HG03066 (cell line): ENCODE measurements at regions not wholly inside any gene's neighbourhood (a gene's known extent, or its start where the extent isn't known, plus 50 kb on each side); places are given as distances from the start of the nearest gene placed in this dataset.

Experiments used
- ATAC-seq: cut with Tn5 transposase; IDR thresholded peaks from one replicate; pipeline ENCODE4 v1.9.1; 2021; ENCODE audit warnings: low read depth; ENCODE audit not compliant: unreplicated experiment

DNA sequence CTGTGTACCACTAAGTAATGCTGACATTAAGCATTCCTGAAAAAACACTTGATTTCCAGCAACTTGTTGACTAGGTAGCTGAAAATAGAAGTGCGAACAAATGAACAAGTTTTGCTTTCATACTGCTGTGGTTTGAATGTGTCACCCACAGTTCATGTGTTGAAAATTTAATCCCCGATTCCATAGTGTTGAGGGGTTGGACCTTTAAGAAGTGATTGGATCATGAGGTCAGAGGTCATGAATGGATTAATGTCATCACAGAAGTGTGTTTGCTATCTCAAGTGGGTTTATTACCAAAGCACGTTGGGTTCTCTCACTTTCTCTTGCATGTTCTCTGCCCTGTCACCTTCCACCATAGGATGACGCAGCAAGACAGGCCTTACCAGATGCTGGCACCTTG, 568.5 kb downstream of the UTRN start:
- no peak for ATAC-seq

DNA sequence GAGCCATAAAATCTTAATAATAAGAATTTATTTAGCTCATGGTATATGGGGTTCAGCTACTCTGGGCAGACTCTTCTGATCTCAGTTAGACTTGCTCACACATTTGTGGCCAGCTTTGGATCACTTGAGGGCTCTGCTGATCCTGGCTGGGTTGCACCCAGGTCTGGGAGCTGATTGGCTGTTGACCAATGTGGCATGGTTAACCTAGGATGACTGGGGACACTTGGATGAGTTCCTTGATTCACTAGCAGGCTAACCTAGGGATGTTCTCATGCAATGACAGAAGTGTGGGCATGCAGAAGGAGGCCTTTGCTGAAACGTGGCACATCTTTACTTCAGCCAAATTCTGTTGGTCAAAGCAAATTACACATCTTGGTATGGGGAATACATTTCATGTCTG, 569.5 kb downstream of the UTRN start:
- ATAC-seq = no peak

DNA sequence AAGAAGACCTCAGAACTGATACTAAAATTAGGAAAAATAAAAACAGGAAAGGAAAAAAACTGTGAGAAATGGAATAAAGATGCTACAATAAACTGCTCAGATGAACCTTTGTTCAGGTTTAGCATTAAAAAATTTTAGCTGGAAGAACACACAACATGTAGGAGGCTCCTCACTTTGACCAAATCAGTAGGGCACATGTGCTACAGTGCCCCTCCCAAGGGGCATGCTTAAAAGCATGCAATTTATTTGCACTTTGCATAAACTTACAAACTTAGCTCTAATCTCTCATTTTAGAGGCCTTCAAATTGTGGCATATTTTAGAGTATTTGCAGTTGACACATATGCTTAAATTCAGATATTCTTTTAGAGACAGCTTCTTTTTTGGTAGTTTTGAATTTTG, 570.2 kb downstream of the UTRN start:
- ATAC-seq = no peak

DNA sequence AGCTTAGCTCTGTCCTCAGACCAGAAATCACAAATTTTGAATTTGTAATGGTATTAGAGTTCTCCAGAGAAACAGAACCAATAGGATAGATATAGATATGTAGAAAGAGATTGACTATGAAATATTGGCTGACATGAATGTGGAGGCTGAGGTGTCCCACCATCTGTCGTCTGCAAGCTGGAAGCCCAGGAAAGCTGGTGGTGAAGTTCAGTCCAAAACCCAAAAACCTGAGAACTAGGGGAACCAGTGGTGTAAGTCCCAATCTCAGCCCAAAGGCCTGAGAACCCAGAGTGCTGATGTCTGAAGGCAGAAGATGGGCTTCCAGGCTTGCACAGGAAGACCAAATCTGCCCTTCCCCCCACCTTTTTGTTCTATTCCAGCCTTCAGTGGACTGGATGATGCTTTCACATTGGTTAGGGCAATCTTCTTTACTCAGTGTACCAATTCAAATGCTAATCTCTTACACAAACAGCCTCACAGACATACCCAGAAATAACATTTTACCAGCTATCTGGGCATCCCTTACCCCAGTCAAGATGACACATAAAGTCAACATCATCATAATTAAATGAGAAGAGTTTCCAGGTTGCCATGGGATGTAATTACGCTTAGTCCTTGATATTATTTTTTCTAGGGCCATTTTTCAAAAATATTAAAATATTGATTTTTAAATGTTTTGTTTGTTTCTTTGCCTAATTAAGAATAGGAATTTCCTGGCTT, 570.8 kb downstream of the UTRN start:
- no peak for ATAC-seq

DNA sequence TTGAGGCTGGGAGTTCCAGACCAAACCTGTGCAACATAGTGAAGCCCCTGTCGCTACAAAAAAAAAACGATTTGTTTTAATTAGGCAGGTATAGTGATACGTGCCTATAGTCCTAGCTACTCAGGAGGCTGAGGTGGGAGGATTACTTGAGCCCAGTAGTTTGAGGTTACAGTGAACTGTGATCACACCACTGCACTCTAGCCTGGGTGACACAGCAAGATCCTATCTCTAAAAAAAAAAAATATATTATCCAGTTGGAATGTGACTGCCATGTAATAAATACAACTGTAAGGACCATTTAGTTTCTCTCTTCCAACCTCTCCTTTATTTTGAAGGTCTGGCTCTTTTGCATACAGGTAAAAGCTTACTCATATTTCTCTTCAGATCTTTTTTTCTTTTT, 571.5 kb downstream of the UTRN start:
- ATAC-seq = no peak

DNA sequence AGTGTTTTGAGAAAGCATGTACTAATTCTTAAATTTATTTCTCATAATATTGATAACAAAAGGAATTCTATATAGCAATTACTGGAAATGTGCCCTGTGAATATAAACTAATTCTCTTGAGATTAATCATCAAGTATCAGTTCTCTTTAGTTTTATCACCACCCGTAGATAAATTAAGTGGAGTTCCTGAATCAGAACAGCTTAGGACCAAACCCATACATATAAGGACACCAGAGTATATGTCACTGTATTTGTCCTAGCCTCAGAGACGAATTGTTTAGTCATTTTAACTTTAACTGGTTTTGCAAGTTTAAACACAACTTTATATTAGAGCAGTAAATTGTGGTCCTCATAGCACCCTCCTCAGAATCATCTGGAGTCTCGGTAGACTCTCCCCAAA, 572.0 kb downstream of the UTRN start:
- ATAC-seq = no peak

DNA sequence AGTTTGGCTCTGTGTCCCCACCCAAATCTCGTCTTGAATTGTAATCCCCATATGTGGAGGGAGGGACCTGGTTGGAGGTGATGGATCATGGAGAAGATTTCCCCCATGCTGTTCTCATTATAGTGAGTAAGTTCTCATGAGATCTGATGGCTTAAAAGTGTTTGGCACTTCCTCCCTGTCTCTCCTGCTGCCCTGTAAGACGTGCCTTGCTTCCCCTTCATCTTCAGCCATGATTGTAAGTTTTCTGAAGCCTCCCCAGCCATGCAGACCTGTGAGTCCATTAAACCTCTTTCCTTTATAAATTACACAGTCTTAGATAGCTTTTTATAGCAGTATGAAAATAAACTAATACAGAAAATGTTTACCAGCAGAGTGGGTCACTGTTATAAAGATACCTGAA, 577.6 kb downstream of the UTRN start:
- ATAC-seq = no peak

DNA sequence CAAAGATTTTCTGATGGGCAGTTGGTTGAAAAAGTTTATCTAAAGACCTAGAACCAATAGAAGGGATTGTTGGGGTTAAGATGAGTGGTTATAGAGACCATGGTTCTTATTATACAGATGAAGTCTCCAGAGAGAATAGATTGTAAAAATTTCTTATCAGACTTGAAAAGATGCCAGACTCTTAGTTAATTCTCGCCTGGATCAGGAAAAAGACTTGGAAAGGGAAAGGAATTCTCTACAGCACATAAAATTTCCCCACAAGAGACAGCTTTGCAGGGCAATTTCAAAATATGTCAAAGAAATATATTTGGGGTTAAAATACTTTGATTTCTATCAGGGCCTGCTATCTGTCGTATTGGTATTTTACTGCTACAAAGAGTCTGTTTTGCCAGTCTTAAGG, 582.6 kb downstream of the UTRN start:
- ATAC-seq = no peak

DNA sequence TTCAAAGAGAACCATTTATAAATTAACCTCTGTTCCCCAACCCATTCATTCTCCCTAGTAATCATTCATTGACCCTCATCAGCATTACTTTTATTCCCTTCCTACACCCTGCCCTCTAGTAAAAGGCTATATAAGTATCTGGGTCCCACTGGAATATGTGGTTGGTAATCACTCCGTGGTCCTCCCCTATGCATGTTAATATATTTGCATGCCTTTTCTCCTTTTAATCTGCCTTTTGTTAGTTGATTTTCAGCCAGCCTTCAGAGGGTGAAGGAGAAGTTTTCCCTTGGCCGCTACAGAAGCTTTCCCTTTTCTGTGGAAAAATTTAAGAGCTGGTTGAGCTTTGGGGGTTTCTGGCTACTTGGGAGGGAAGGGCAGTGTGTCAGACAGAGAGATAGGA, 585.6 kb downstream of the UTRN start:
- ATAC-seq = no peak

DNA sequence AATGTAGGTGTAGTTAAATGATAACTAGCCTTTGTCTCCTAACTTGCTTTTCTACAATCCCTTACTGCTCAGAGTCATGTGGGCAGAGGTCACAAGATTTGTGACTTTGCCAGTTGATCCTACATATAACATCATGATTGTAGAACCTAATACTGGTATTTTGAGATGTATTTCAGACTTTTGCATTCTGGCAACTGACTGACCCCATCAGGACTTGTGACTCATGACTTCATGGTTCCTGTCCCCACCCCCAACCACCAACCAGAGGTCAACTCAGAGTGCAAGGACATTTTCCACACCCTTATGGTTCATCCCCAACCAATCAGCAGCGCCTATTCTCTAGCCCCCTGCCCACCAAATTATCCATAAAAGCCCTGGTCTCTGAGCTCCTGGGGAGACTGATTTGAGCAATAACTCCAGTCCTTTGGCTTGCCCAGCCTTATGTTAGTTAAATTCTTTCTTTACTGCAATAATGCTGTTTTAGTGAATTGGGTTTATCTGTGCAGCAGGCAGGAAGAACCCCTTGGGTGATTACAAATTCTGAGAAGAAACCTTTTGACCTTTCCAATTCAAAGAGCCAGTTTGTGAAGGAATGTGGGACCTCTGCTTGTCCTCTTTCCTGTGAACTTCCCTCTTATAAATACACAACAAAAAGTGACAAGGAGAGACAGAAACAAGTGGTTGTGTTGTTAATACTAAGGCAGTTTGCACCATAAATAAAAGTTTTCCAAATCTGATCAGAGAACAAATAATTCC, 588.7 kb downstream of the UTRN start:
- no peak for ATAC-seq

DNA sequence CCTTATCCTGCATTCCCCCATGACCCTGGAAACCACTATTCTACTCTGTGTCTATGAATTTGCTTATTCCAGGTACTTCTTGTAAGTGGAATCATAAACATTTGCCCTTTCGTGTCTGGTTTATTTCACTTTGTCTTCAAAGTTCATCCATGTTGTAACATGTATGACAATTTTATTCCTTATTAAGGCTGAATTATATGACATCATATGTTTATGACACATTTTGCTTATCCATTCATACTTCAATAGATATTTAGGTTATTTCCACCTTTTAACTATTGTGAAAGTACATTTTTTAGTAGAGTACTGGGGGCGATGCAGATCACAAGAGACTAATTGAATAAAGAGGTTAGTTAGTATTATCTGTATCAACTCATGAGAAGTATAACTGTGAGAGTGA, 591.6 kb downstream of the UTRN start:
- no peak for ATAC-seq

DNA sequence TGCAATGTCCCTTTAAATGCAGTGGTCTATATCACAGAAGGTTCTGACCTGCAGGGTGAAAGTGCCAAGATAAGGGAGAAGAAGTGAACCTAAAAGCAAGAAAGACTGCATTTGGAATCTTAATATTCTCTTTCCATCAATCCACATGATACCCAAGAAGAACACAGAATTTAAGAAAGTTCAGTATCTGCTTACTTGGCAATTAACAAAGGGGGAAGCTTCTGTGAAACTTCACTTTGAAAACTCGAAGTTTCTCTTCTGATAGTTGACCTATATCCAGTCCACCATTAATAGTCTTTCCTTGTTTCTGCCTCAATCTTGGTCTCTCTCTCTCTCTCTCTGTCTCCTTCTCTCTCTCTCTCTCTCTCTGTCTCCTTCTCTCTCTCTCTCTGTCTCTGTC, 592.0 kb downstream of the UTRN start:
- ATAC-seq = no peak

DNA sequence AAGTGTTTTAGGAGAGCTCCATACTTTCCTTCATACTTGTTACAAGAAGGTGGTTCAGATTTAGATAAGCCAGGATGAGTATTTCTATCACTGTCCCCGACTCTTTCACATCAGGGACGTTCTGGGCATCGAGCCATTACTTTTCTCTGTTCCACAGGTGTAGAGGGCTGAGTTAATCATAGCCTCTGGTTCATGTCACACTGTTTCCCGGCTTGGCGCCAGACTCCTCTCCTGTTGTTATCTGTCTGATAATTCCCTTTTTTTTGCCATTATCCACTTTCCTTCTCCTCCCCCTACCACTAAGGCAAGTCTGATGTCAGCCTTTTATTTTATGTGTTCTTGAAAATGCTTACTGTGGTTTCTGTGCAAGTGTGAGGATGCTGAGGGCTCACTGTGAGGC, 593.4 kb downstream of the UTRN start:
- no peak for ATAC-seq

DNA sequence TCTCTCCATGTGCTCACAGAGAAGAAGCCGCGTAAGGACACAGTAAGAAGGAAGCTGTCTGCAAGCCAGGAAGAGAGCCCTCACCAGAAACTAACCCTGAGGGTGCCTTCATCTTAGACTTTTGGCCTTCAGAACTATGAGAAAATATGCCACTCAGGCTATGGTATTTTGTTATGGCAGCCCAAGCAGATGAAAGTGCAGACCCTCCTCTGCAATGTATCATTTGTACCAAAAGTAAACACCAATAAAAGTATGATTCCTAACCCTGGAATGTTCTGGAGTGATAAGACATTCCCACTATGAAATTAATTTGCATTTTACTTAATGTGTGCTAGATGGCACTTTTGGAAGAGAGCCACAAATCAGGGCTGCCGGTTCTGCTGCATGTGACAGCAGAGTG, 594.3 kb downstream of the UTRN start:
- ATAC-seq = no peak

DNA sequence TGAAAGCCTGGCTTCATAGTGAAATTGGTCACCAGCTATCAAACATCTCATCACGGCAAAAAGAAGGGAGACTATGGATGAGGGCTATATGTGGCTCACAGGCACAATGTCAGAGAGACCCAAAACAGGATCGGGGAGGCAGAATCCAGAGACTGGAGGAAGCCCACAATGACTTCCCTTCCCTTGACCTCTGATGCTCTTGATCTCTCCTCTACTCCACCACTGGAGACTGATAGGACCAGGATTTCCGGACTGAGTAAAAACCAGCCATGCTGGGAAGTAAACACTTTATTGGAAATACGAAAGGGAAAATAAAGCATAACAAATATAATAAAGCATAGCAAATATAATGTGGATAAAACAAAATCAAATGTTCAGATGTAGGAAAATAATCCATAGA, 597.3 kb downstream of the UTRN start:
- ATAC-seq = no peak

DNA sequence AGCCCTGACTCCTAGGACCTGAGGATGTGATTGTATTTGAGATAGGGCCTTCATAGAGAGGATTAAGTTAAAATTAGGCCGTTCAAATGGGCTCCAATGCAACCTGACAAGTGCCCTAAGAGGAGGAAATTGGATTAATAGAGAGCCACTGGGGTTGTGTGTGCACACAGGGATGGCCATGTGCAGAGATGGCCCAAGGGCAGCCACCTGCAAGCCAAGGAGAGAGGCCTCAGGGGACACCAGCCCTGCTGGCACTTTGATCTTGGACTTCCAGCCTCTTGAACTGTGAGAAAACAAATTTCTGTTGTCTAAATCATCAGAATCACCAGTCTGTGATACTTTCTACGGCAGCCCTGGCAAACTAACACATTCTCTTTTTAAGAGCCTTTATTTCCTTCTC, 598.8 kb downstream of the UTRN start:
- ATAC-seq = no peak

DNA sequence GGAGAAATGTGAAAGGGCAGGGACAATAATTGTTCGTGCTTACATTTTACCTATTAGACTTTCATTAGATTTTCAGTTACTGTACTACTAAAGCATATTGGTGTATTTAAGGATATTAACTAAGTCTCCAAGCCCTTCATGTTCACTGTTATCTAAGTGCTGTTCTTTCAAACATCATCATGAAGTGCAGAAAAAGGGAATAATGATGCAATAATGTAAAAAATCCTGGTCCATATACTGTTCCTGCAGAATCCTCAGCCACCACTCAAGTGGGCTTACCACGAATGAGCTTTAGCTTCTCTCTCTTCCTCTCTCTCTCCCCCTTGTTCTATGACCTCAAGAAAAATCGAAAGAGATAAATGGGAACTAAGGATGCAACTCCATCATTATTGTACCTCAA, 600.7 kb downstream of the UTRN start:
- ATAC-seq = no peak

DNA sequence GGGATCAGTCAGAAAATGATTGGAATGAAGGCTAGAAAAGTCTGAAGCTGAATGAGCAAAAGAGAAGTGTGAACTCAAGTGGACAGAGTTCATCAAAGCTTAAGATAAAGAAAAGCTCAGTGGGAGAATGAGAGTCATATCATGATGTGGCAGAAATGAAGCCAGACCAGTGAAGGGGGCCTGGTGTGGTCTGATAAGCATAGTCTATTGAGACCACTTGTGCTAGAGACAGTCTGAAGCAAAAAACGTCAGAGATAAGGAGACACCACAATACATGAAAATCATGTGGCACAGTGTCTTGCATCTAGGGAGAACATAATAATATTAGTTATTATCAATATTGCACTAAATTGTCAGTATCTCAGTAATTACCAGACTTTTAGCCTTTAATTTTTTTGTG, 601.5 kb downstream of the UTRN start:
- ATAC-seq = no peak

DNA sequence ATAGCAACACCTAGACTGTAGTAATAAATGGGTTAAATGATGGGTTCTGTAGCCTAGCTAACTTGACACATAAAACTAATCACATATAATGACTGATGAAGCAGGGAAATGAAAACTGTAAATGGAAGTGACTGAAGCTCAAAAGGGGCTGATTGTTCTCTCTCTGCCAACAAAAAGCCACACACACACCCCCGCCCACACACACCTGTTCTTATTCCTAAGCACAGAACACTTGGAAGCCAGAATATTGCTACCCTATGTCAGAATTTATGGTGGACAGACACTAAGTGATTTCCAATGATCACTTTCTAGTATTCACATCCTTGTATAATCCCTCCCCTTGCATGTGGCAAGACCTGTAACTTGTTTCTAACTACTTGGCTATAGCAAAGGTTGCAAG, 603.5 kb downstream of the UTRN start:
- ATAC-seq = no peak

DNA sequence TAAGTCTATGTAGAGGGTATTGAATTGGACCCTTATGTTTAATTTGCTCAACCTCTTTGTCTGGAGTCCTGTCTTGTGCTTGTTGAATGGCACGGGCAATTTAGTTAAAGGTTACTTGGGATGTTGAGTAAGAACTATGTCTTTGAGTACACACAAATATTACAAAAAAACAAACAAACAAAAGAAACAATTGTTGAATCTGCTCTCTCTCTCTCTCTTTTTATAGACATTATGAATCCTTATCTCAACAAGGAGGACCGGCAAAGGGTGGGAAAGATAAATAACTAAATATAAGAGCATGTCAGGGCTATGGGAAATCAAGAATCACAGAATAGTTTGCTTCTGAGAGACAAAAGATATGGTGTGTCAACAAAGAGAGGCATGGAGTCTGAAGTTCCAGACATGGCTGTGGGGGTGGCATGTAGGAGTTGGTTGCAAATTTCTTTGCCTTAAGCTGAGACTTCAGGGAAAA, 608.6 kb downstream of the UTRN start:
- no peak for ATAC-seq

DNA sequence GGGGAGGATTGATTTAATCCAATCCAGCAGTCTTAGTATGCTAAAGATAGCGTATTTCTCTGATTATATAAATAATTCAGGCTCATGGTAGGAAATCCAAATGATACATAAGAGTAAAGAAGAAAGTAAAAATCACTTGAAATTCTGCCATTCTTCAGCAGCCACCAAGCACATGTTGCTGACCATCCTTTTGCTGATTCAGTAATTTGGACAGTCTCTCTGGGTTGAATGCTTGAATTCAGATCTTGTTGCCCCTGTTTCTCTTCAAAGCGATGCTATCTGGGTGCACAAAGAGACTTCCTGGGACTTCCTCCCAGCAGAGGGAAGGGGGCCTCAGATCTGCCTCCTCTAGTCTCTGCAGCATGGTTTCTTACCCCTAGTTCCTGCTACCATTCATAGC, 609.1 kb downstream of the UTRN start:
- no peak for ATAC-seq
